Spleen (tissue), 7 donors: ENCODE measurements at regions not wholly inside any gene's neighbourhood (a gene's known extent, or its start where the extent isn't known, plus 50 kb on each side); places are given as distances from the start of the nearest gene placed in this dataset.

Source experiments
- POLR2A ChIP-seq, 3 donors: fragments of 450-650 bp; IDR thresholded peaks; one replicate each; pipeline ENCODE4 v1.5.1; 2017; ENCODE audit warnings: antibody characterized with exemption in 3 of 3, mild to moderate bottlenecking in 1 of 3
- POLR2AphosphoS5 ChIP-seq, 3 donors: sonication (generic); formaldehyde crosslinking; IDR thresholded peaks; one replicate each; pipeline ENCODE4 v1.5.1; 2017; ENCODE audit warnings: antibody characterized with exemption in 3 of 3
- TF ChIP-seq, protein P1 (sequence below), 11 experiments: fragments of 200-600 bp in 7 of 11; fragments of 450-650 bp in 4 of 11; sonication (generic) in 4 of 11; IDR thresholded peaks in 8 of 11; conservative IDR thresholded peaks in 3 of 11; 1 replicate in 7 of 11; 2 replicates in 4 of 11; pipeline versions ENCODE4 v1.4.0 to v1.8.0; 2016 to 2021; ENCODE audit warnings: antibody characterized with exemption in 11 of 11, inconsistent platforms in 4 of 11, mild to moderate bottlenecking in 1 of 11
- donor health status: DM: no; HTN: no; CAD: no; lungs with moderate emphysema.
- donor health status: DM: no; HTN: no; CAD: no.
- donor health status: DM: no; HTN: no; CAD: no.

DNA sequence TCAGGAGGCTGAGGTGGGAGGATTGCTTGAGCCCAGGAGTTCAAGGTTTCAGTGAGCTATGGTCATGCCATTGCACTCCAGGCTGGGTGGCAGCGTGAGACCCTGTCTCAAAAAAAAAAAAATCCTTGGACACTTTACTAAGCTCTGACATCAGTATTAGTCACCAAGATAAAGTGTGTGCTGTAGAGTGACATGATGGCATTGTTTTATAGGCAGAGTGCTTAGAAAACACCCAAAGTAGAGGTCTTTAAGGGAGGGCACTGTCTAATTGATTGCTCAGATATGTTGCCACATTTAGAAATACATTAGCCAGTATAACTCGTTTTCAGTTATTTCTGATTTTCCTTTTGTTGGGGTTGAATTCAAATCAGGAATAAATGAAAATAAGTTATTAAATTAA is 235.9 kb downstream of the REEP3 start:
- TF ChIP-seq, protein P1, sequence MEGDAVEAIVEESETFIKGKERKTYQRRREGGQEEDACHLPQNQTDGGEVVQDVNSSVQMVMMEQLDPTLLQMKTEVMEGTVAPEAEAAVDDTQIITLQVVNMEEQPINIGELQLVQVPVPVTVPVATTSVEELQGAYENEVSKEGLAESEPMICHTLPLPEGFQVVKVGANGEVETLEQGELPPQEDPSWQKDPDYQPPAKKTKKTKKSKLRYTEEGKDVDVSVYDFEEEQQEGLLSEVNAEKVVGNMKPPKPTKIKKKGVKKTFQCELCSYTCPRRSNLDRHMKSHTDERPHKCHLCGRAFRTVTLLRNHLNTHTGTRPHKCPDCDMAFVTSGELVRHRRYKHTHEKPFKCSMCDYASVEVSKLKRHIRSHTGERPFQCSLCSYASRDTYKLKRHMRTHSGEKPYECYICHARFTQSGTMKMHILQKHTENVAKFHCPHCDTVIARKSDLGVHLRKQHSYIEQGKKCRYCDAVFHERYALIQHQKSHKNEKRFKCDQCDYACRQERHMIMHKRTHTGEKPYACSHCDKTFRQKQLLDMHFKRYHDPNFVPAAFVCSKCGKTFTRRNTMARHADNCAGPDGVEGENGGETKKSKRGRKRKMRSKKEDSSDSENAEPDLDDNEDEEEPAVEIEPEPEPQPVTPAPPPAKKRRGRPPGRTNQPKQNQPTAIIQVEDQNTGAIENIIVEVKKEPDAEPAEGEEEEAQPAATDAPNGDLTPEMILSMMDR (IDR thresholded peaks at IDR 0.05 in 8 of 11, conservative IDR thresholded peaks at IDR 0.05 in 3 of 11): no peak
- TF ChIP-seq POLR2AphosphoS5 (IDR thresholded peaks at IDR 0.05) (no peak), POLR2A (IDR thresholded peaks at IDR 0.05) (no peak)
